ENCODE measurements at regions not wholly inside any gene's neighbourhood (a gene's known extent, or its start where the extent isn't known, plus 50 kb on each side); places are given as distances from the start of the nearest gene placed in this dataset.

GRCh38 chr14:87044807-87045206, 948.2 kb downstream of the GALC start:
- H3K79me2 ChIP-seq (ENCODE audit: insufficient read depth, low read length): no peaks in the 10 kb centered on the region
- no peak overlapping the region for H3K9ac ChIP-seq (ENCODE audit: low read length)
- Mint-ChIP-seq H3K9me3 (ENCODE audit: unreplicated experiment) (no peaks in the 10 kb centered on the region), H3K4me1 (ENCODE audit: low read depth, unreplicated experiment) (no peaks in the 10 kb centered on the region), H3K27me3 (ENCODE audit: low read depth, unreplicated experiment) (no peaks in the 10 kb centered on the region), H3K36me3 (ENCODE audit: low read depth, unreplicated experiment) (no peaks in the 10 kb centered on the region), H3K4me3 (ENCODE audit: unreplicated experiment) (no peak overlapping the region), H3K27ac (ENCODE audit: unreplicated experiment) (no peak overlapping the region)
- TF ChIP-seq CTCF (IDR thresholded peaks at IDR 0.05; ENCODE audit: insufficient read depth, low read depth, low read length): no peak
- TF ChIP-seq EZH2 (IDR thresholded peaks at IDR 0.05; ENCODE audit: insufficient read depth, low read length): no peak
- no peaks in the 10 kb centered on the region for H3K9me3 ChIP-seq (ENCODE audit: insufficient read depth, low read depth, low read length)
- H3K36me3 ChIP-seq (ENCODE audit: insufficient read depth, low read length): no peaks in the 10 kb centered on the region
- no peak overlapping the region for H2AFZ ChIP-seq (ENCODE audit: low read depth, low read length)
- FAIRE-seq (no peak), DNase-seq (ENCODE audit: low read depth) (peak; percentile 22)
- H3K4me3 ChIP-seq (ENCODE audit: insufficient read depth, low read depth, low read length): no peak overlapping the region
- no peaks in the 10 kb centered on the region for H4K20me1 ChIP-seq (ENCODE audit: insufficient read depth, low read length)
- H3K4me2 ChIP-seq (ENCODE audit: low read length): no peak overlapping the region
- H3K27ac ChIP-seq (ENCODE audit: low read depth, low read length): no peak overlapping the region
- no peaks in the 10 kb centered on the region for H3K27me3 ChIP-seq (ENCODE audit: insufficient read depth, low read length)
- no peaks in the 10 kb centered on the region for H3K4me1 ChIP-seq (ENCODE audit: insufficient read depth, low read length)

GRCh38 chr14:87043667-87044200, 949.2 kb downstream of the GALC start:
- H3K4me1 Mint-ChIP-seq (ENCODE audit: low read depth, unreplicated experiment): no peaks in the 10 kb centered on the region
- no peak for FAIRE-seq
- DNase-seq (ENCODE audit: low read depth): no peak
- Histone ChIP-seq H3K4me1 (ENCODE audit: insufficient read depth, low read length) (no peaks in the 10 kb centered on the region), H3K27me3 (ENCODE audit: insufficient read depth, low read length) (no peaks in the 10 kb centered on the region), H3K4me2 (ENCODE audit: low read length) (no peak overlapping the region), H2AFZ (ENCODE audit: low read depth, low read length) (no peak overlapping the region), H3K36me3 (ENCODE audit: insufficient read depth, low read length) (no peaks in the 10 kb centered on the region), H3K27ac (ENCODE audit: low read depth, low read length) (no peak overlapping the region), H4K20me1 (ENCODE audit: insufficient read depth, low read length) (no peaks in the 10 kb centered on the region), H3K9ac (ENCODE audit: low read length) (no peak overlapping the region), H3K9me3 (ENCODE audit: insufficient read depth, low read depth, low read length) (no peaks in the 10 kb centered on the region), H3K4me3 (ENCODE audit: insufficient read depth, low read depth, low read length) (no peak overlapping the region), H3K79me2 (ENCODE audit: insufficient read depth, low read length) (no peaks in the 10 kb centered on the region)
- H3K36me3 Mint-ChIP-seq (ENCODE audit: low read depth, unreplicated experiment): no peaks in the 10 kb centered on the region
- TF ChIP-seq CTCF (IDR thresholded peaks at IDR 0.05; ENCODE audit: insufficient read depth, low read depth, low read length) (no peak), EZH2 (IDR thresholded peaks at IDR 0.05; ENCODE audit: insufficient read depth, low read length) (no peak)
- no peak overlapping the region for H3K27ac Mint-ChIP-seq (ENCODE audit: unreplicated experiment)
- no peaks in the 10 kb centered on the region for H3K27me3 Mint-ChIP-seq (ENCODE audit: low read depth, unreplicated experiment)
- no peak overlapping the region for H3K4me3 Mint-ChIP-seq (ENCODE audit: unreplicated experiment)
- no peaks in the 10 kb centered on the region for H3K9me3 Mint-ChIP-seq (ENCODE audit: unreplicated experiment)

- no peaks in the 10 kb centered on the region for H3K9me3 ChIP-seq (ENCODE audit: insufficient read depth, low read depth, low read length)
- no peaks in the 10 kb centered on the region for H3K4me1 Mint-ChIP-seq (ENCODE audit: low read depth, unreplicated experiment)
- H3K27me3 ChIP-seq (ENCODE audit: insufficient read depth, low read length): no peaks in the 10 kb centered on the region
- TF ChIP-seq EZH2 (IDR thresholded peaks at IDR 0.05; ENCODE audit: insufficient read depth, low read length) (no peak), CTCF (IDR thresholded peaks at IDR 0.05; ENCODE audit: insufficient read depth, low read depth, low read length) (no peak)
- no peak overlapping the region for H3K4me3 ChIP-seq (ENCODE audit: insufficient read depth, low read depth, low read length)
- H3K9me3 Mint-ChIP-seq (ENCODE audit: unreplicated experiment): no peaks in the 10 kb centered on the region
- H3K27ac Mint-ChIP-seq (ENCODE audit: unreplicated experiment): no peak overlapping the region
- H3K4me1 ChIP-seq (ENCODE audit: insufficient read depth, low read length): no peaks in the 10 kb centered on the region
- no peaks in the 10 kb centered on the region for H4K20me1 ChIP-seq (ENCODE audit: insufficient read depth, low read length)
- H3K4me2 ChIP-seq (ENCODE audit: low read length): no peak overlapping the region
- no peak overlapping the region for H3K9ac ChIP-seq (ENCODE audit: low read length)
- no peaks in the 10 kb centered on the region for H3K36me3 Mint-ChIP-seq (ENCODE audit: low read depth, unreplicated experiment)
- DNase-seq (ENCODE audit: low read depth) (no peak), FAIRE-seq (no peak)
- no peaks in the 10 kb centered on the region for H3K79me2 ChIP-seq (ENCODE audit: insufficient read depth, low read length)
- no peak overlapping the region for H2AFZ ChIP-seq (ENCODE audit: low read depth, low read length)
- H3K27me3 Mint-ChIP-seq (ENCODE audit: low read depth, unreplicated experiment): no peaks in the 10 kb centered on the region
- no peaks in the 10 kb centered on the region for H3K36me3 ChIP-seq (ENCODE audit: insufficient read depth, low read length)
- no peak overlapping the region for H3K27ac ChIP-seq (ENCODE audit: low read depth, low read length)
- H3K4me3 Mint-ChIP-seq (ENCODE audit: unreplicated experiment): no peak overlapping the region
Measured at GRCh38 chr14:87042354-87042753, 950.6 kb downstream of the GALC start.
